H9 (cell line): ENCODE measurements at regions not wholly inside any gene's neighbourhood (a gene's known extent, or its start where the extent isn't known, plus 50 kb on each side); places are given as distances from the start of the nearest gene placed in this dataset.

Experiments
- DNase-seq: peaks from one replicate; pipeline ENCODE4 v3.0.0-alpha.2; 2017
- H2AFZ ChIP-seq: one replicate; pipeline ENCODE4 v1.6.1; 2013; ENCODE audit warnings: mild to moderate bottlenecking, low read length, control low read depth, moderate library complexity
- H2AK5ac ChIP-seq: 2 replicates; pipeline ENCODE4 v1.6.1; 2013; ENCODE audit warnings: low read length, control low read depth, mixed read lengths; ENCODE audit not compliant: insufficient read length
- H2BK120ac ChIP-seq: one replicate; pipeline ENCODE4 v1.6.1; 2013; ENCODE audit warnings: low read depth, mild to moderate bottlenecking, low read length, control low read depth, inconsistent platforms; ENCODE audit not compliant: poor library complexity, severe bottlenecking
- H2BK12ac ChIP-seq: 2 replicates; pipeline ENCODE4 v1.6.1; 2013; ENCODE audit warnings: low read length, control low read depth, mixed read lengths, low read depth; ENCODE audit not compliant: insufficient read length
- H2BK15ac ChIP-seq: 2 replicates; pipeline ENCODE4 v1.6.1; 2013; ENCODE audit warnings: low read depth, low read length, control low read depth
- H2BK20ac ChIP-seq: one replicate; pipeline ENCODE4 v1.6.1; 2013; ENCODE audit warnings: low read depth, mild to moderate bottlenecking, low read length, control low read depth, inconsistent platforms; ENCODE audit not compliant: poor library complexity, severe bottlenecking
- H2BK5ac ChIP-seq: 2 replicates; pipeline ENCODE4 v1.6.1; 2013; ENCODE audit warnings: low read length, control low read depth, mixed read lengths; ENCODE audit not compliant: insufficient read length
- H3K14ac ChIP-seq: 2 replicates; pipeline ENCODE4 v1.6.1; 2013; ENCODE audit warnings: low read length, control low read depth; ENCODE audit not compliant: insufficient read depth
- H3K18ac ChIP-seq: 2 replicates; pipeline ENCODE4 v1.6.1; 2013; ENCODE audit warnings: low read depth, mild to moderate bottlenecking, mixed read lengths, low read length, control low read depth; ENCODE audit not compliant: insufficient read length
- H3K23ac ChIP-seq: 2 replicates; pipeline ENCODE4 v1.6.1; 2013; ENCODE audit warnings: low read length, control low read depth, mixed read lengths, low read depth; ENCODE audit not compliant: insufficient read length
- H3K23me2 ChIP-seq: 2 replicates; pipeline ENCODE4 v1.6.1; 2013; ENCODE audit warnings: low read depth, mild to moderate bottlenecking, mixed read lengths, low read length, control low read depth; ENCODE audit not compliant: insufficient read length, poor library complexity, severe bottlenecking
- H3K27ac ChIP-seq: 2 replicates; pipeline ENCODE4 v1.5.1; 2013; ENCODE audit warnings: low read length, control low read depth, mixed read lengths, low read depth; ENCODE audit not compliant: insufficient read length
- H3K27me3 ChIP-seq: 2 replicates; pipeline ENCODE4 v1.6.1; 2013; ENCODE audit warnings: low read length, control low read depth, inconsistent platforms; ENCODE audit not compliant: insufficient read depth
- H3K4ac ChIP-seq: 2 replicates; pipeline ENCODE4 v1.6.1; 2013; ENCODE audit warnings: low read depth, mild to moderate bottlenecking, control low read depth, inconsistent platforms, low read length, moderate library complexity
- H3K4me1 ChIP-seq: 2 replicates; pipeline ENCODE4 v1.6.1; 2013; ENCODE audit warnings: low read length, control low read depth, inconsistent platforms; ENCODE audit not compliant: insufficient read depth
- H3K4me2 ChIP-seq: 2 replicates; pipeline ENCODE4 v1.6.1; 2013; ENCODE audit warnings: low read length, control low read depth, mixed read lengths; ENCODE audit not compliant: insufficient read length, insufficient read depth
- H3K56ac ChIP-seq: 2 replicates; pipeline ENCODE4 v1.6.1; 2013; ENCODE audit warnings: low read depth, mild to moderate bottlenecking, mixed read lengths, low read length, control low read depth; ENCODE audit not compliant: insufficient read length
- H3K79me1 ChIP-seq: 2 replicates; pipeline ENCODE4 v1.6.1; 2013; ENCODE audit warnings: low read depth, mild to moderate bottlenecking, moderate library complexity, low read length, control low read depth, inconsistent platforms; ENCODE audit not compliant: insufficient read depth, poor library complexity, severe bottlenecking
- H3K79me2 ChIP-seq: 2 replicates; pipeline ENCODE4 v1.6.1; 2013; ENCODE audit warnings: low read length, control low read depth, inconsistent platforms; ENCODE audit not compliant: insufficient read depth
- H3K9ac ChIP-seq: 2 replicates; pipeline ENCODE4 v1.6.1; 2013; ENCODE audit warnings: low read length, control low read depth, mixed read lengths; ENCODE audit not compliant: insufficient read length; ENCODE audit errors: extremely low read depth
- H3K9me3 ChIP-seq: one replicate; pipeline ENCODE4 v1.6.1; 2013; ENCODE audit warnings: low read depth, low read length, inconsistent platforms; ENCODE audit not compliant: control insufficient read depth
- H3T11ph ChIP-seq: one replicate; pipeline ENCODE4 v1.6.1; 2013; ENCODE audit warnings: mild to moderate bottlenecking, low read length, control low read depth, inconsistent platforms
- H4K20me1 ChIP-seq: one replicate; pipeline ENCODE4 v1.6.1; 2013; ENCODE audit not compliant: control insufficient read depth, insufficient read length, insufficient read depth
- H4K5ac ChIP-seq: 2 replicates; pipeline ENCODE4 v1.6.1; 2013; ENCODE audit warnings: low read depth, mild to moderate bottlenecking, mixed read lengths, low read length, control low read depth; ENCODE audit not compliant: insufficient read length
- H4K8ac ChIP-seq: replicated peaks from 2 replicates; pipeline ENCODE4 v1.6.1; 2013; ENCODE audit warnings: low read length, control low read depth, mixed read lengths, low read depth; ENCODE audit not compliant: insufficient read length
- H4K91ac ChIP-seq: 2 replicates; pipeline ENCODE4 v1.6.1; 2013; ENCODE audit warnings: low read depth, mild to moderate bottlenecking, moderate library complexity, mixed read lengths, low read length, control low read depth; ENCODE audit not compliant: insufficient read length
- H3K27ac Mint-ChIP-seq, 3 experiments: 2 replicates in 2 of 3; 3 replicates in 1 of 3; pipeline ENCODE4 v1.8.0; 2020 to 2021; ENCODE audit warnings: mixed read lengths in 3 of 3, mild to moderate bottlenecking in 1 of 3, moderate library complexity in 1 of 3
- H3K27me3 Mint-ChIP-seq: 2 replicates; pipeline ENCODE4 v1.8.0; 2021; ENCODE audit warnings: low read depth, mild to moderate bottlenecking, moderate library complexity, mixed read lengths
- H3K36me3 Mint-ChIP-seq, 3 experiments: 2 replicates in 2 of 3; 3 replicates in 1 of 3; pipeline ENCODE4 v1.8.0; 2020 to 2021; ENCODE audit warnings: low read depth in 3 of 3, mixed read lengths in 3 of 3; ENCODE audit not compliant: insufficient read depth in 1 of 3
- H3K4me1 Mint-ChIP-seq, 2 experiments: 2 replicates each; pipeline ENCODE4 v1.8.0; 2020; ENCODE audit warnings: mixed read lengths in 2 of 2
- H3K4me3 Mint-ChIP-seq, 2 experiments: 2 replicates in 1 of 2; 3 replicates in 1 of 2; pipeline ENCODE4 v1.8.0; 2020 to 2021; ENCODE audit warnings: mild to moderate bottlenecking in 2 of 2, mixed read lengths in 2 of 2, moderate library complexity in 1 of 2
- H3K9me3 Mint-ChIP-seq, 2 experiments: 2 replicates in 1 of 2; 3 replicates in 1 of 2; pipeline ENCODE4 v1.8.0; 2020; ENCODE audit warnings: mild to moderate bottlenecking in 2 of 2, mixed read lengths in 2 of 2, moderate library complexity in 1 of 2
- CTCF ChIP-seq: fragments of 200-600 bp; sonication (generic); conservative IDR thresholded peaks from 3 replicates; pipeline ENCODE4 v1.8.0; 2021; ENCODE audit warnings: antibody characterized with exemption, mild to moderate bottlenecking
- WGBS: extraction: QIAGEN DNeasy Blood & Tissue Kit; methylation state at CpG from one replicate; pipeline ENCODE4 v1.1.7; 2013; ENCODE audit warnings: missing lambda C conversion rate, low lambda C conversion rate, mixed read lengths; ENCODE audit not compliant: insufficient read length; ENCODE audit errors: extremely low coverage; 5-methylcytosine and 5-hydroxymethylcytosine counted together

- Histone ChIP-seq H3K79me2 (no peaks in the 10 kb centered on the region), H3K4me2 (no peak overlapping the region), H3K4me1 (peaks cover 3% of the 10 kb centered on the region; the same call in 1 of the 2 replicates), H3K9ac (no peak overlapping the region), H4K91ac (no peak overlapping the region), H3K23ac (no peak overlapping the region), H4K20me1 (no peaks in the 10 kb centered on the region), H2BK15ac (no peak overlapping the region), H3K56ac (no peak overlapping the region), H2AFZ (no peak overlapping the region), H2AK5ac (no peak overlapping the region), H3K27ac (no peak overlapping the region), H3T11ph (no peak overlapping the region), H2BK5ac (no peak overlapping the region), H4K5ac (no peak overlapping the region), H3K14ac (no peak overlapping the region), H2BK20ac (no peak overlapping the region), H3K27me3 (no peaks in the 10 kb centered on the region), H4K8ac (no peak overlapping the region), H3K23me2 (no peaks in the 10 kb centered on the region), H3K79me1 (no peaks in the 10 kb centered on the region), H2BK120ac (no peak overlapping the region), H3K9me3 (no peaks in the 10 kb centered on the region), H2BK12ac (no peak overlapping the region), H3K4ac (no peak overlapping the region), H3K18ac (no peak overlapping the region)
- H3K27me3 Mint-ChIP-seq = no peaks in the 10 kb centered on the region; the same call in 1 of the 2 replicates
- DNase-seq = no peak
- H3K9me3 Mint-ChIP-seq = no peaks in the 10 kb centered on the region
- H3K4me3 Mint-ChIP-seq = no peak overlapping the region
- H3K27ac Mint-ChIP-seq = no peak overlapping the region
- H3K36me3 Mint-ChIP-seq = no peaks in the 10 kb centered on the region; a peak in 1 of 7 replicates
- no peak for TF ChIP-seq CTCF
- H3K4me1 Mint-ChIP-seq = peaks cover 12 to 14% of the 10 kb centered on the region in 2 experiments
- WGBS = no CpG with 5 or more reads among the region's 10 CpGs
Observed at GRCh38 chr18:26746826-26747475, 118.6 kb downstream of the AQP4 start.
